ENCODE measurements at regions not wholly inside any gene's neighbourhood (a gene's known extent, or its start where the extent isn't known, plus 50 kb on each side); places are given as distances from the start of the nearest gene placed in this dataset.

GRCh38 chr13:91054902-91055301 lies 292.6 kb upstream of the MIR17HG start:
- Histone ChIP-seq H3K4me1 (ENCODE audit: control insufficient read depth, insufficient read depth, low read length) (no peaks in the 10 kb centered on the region), H3K27ac (ENCODE audit: extremely low read depth, low read depth, low read length) (no peak overlapping the region), H3K9me3 (ENCODE audit: control insufficient read depth, insufficient read depth, low read depth, low read length) (no peaks in the 10 kb centered on the region), H3K36me3 (ENCODE audit: control insufficient read depth in 2 of 2, insufficient read depth in 1 of 2, low read length in 2 of 2) (no peaks in the 10 kb centered on the region), H3K4me3 (ENCODE audit: low read depth, low read length) (no peak overlapping the region)
- TF ChIP-seq ZNF148 (tag by site-specific recombination; IDR thresholded peaks at IDR 0.05; ENCODE audit: borderline replicate concordance): no peak
- no peak for TF ChIP-seq ZBTB7A (tag by site-specific recombination; IDR thresholded peaks at IDR 0.05; ENCODE audit: low read depth)
- no peak for TF ChIP-seq FEZF1 (tag by site-specific recombination; IDR thresholded peaks at IDR 0.05)
- CTCF ChIA-PET: no interaction called here
- POLR2A ChIA-PET: no interaction called here

- Histone ChIP-seq H3K4me1 (ENCODE audit: control insufficient read depth, insufficient read depth, low read length) (no peaks in the 10 kb centered on the region), H3K4me3 (ENCODE audit: low read depth, low read length) (no peak overlapping the region), H3K36me3 (ENCODE audit: control insufficient read depth in 2 of 2, insufficient read depth in 1 of 2, low read length in 2 of 2) (no peaks in the 10 kb centered on the region), H3K27ac (ENCODE audit: extremely low read depth, low read depth, low read length) (no peak overlapping the region), H3K9me3 (ENCODE audit: control insufficient read depth, insufficient read depth, low read depth, low read length) (no peaks in the 10 kb centered on the region)
- TF ChIP-seq ZNF513 (tag by site-specific recombination; IDR thresholded peaks at IDR 0.05) (no peak), ZNF624 (tag by site-specific recombination; IDR thresholded peaks at IDR 0.05) (no peak), ZNF654 (tag by site-specific recombination; IDR thresholded peaks at IDR 0.05; ENCODE audit: low read depth) (no peak), ZNF391 (tag by site-specific recombination; IDR thresholded peaks at IDR 0.05; ENCODE audit: borderline replicate concordance, low read depth) (no peak), ZNF561 (tag by site-specific recombination; IDR thresholded peaks at IDR 0.05; ENCODE audit: borderline replicate concordance) (no peak), TRIM28 (IDR thresholded peaks at IDR 0.05; ENCODE audit: borderline replicate concordance, low read length) (no peak), ZNF510 (tag by site-specific recombination; IDR thresholded peaks at IDR 0.05; ENCODE audit: insufficient replicate concordance) (no peak), KLF16 (tag by site-specific recombination; IDR thresholded peaks at IDR 0.05) (no peak), HIC1 (tag by site-specific recombination; IDR thresholded peaks at IDR 0.05) (no peak), ZNF302 (tag by site-specific recombination; IDR thresholded peaks at IDR 0.05; ENCODE audit: low read depth) (no peak), ZNF132 (tag by site-specific recombination; IDR thresholded peaks at IDR 0.05; ENCODE audit: borderline replicate concordance) (no peak), YY1 (tag by site-specific recombination; IDR thresholded peaks at IDR 0.05) (no peak), KLF8 (tag by site-specific recombination; IDR thresholded peaks at IDR 0.05) (no peak), HOXC10 (CRISPR knock-in tag; IDR thresholded peaks at IDR 0.05) (no peak), ZNF426 (tag by site-specific recombination; IDR thresholded peaks at IDR 0.05) (no peak), ZBTB26 (tag by site-specific recombination; optimal IDR thresholded peaks at IDR 0.05) (no peak), GLI4 (tag by site-specific recombination; IDR thresholded peaks at IDR 0.05) (no peak)
- POLR2A ChIA-PET: no interaction called here
- CTCF ChIA-PET: no interaction called here
Observed at GRCh38 chr13:91056746-91057145, 290.7 kb upstream of the MIR17HG start.

All from HEK293 (cell line).